ENCODE measurements at regions not wholly inside any gene's neighbourhood (a gene's known extent, or its start where the extent isn't known, plus 50 kb on each side); places are given as distances from the start of the nearest gene placed in this dataset.

GRCh38 chr2:6249557-6249956 is 557.4 kb downstream of the SOX11 start:
- no peak overlapping the region for H3K27ac ChIP-seq (ENCODE audit: low read depth in 2 of 2, low read length in 1 of 2)
- H3K4me2 ChIP-seq, result no peak overlapping the region
- DNase-seq, result no peak
- POLR2A ChIA-PET, result no interaction called here
- H3K9me3 ChIP-seq, result no peaks in the 10 kb centered on the region
- no peak for TF ChIP-seq SIN3A (IDR thresholded peaks at IDR 0.05; ENCODE audit: borderline replicate concordance, low read depth, low read length)
- TF ChIP-seq REST (IDR thresholded peaks at IDR 0.05; ENCODE audit: low read depth, low read length), result no peak
- no peak for TF ChIP-seq TEAD4 (IDR thresholded peaks at IDR 0.05; ENCODE audit: borderline replicate concordance, insufficient read depth)
- no peak for TF ChIP-seq JUND (IDR thresholded peaks at IDR 0.05)
- TF ChIP-seq FOXJ3 (CRISPR knock-in tag; IDR thresholded peaks at IDR 0.05), result no peak
- no peak for TF ChIP-seq POLR2AphosphoS5 (IDR thresholded peaks at IDR 0.05; ENCODE audit: low read depth, low read length)
- TF ChIP-seq RFX5 (IDR thresholded peaks at IDR 0.05; ENCODE audit: low read length), result no peak
- no peak for TF ChIP-seq MAX (IDR thresholded peaks at IDR 0.05; ENCODE audit: low read depth)
- TF ChIP-seq ELF1 (IDR thresholded peaks at IDR 0.05), result no peak
- no peak for TF ChIP-seq MXI1 (IDR thresholded peaks at IDR 0.05; ENCODE audit: low read depth, low read length)
- no peak for TF ChIP-seq NRF1 (IDR thresholded peaks at IDR 0.05; ENCODE audit: low read depth, low read length)
- no peak for TF ChIP-seq GABPA (IDR thresholded peaks at IDR 0.05; ENCODE audit: low read depth)
- TF ChIP-seq ZBTB33 (IDR thresholded peaks at IDR 0.05; ENCODE audit: borderline replicate concordance, low read depth), result no peak
- TF ChIP-seq EZH2phosphoT487 (IDR thresholded peaks at IDR 0.05; ENCODE audit: borderline replicate concordance, low read depth), result no peak
- TF ChIP-seq RCOR1 (IDR thresholded peaks at IDR 0.05; ENCODE audit: low read length), result no peak
- no peaks in the 10 kb centered on the region for H4K20me1 ChIP-seq (ENCODE audit: insufficient read depth)
- H2AFZ ChIP-seq (ENCODE audit: low read depth), result no peak overlapping the region
- WGBS (ENCODE audit: low lambda C conversion rate), result 58% methylated on average over 5 of the region's 5 CpGs
- H3K36me3 ChIP-seq (replicated peaks in 1 of 2; ENCODE audit: control insufficient read depth in 1 of 2, insufficient read depth in 2 of 2, low read length in 1 of 2), result no peaks in the 10 kb centered on the region
- no peaks in the 10 kb centered on the region; the same call in 1 of the 2 replicates for H3K9me2 ChIP-seq
- H3K4me1 ChIP-seq (ENCODE audit: control insufficient read depth in 1 of 2, insufficient read depth in 2 of 2, low read depth in 1 of 2, low read length in 1 of 2), result peaks cover 0 to 5% of the 10 kb centered on the region in 2 experiments; a peak in 2 of 4 replicates
- H3K27me3 ChIP-seq (ENCODE audit: insufficient read depth), result no peaks in the 10 kb centered on the region
- no peak overlapping the region for H3K9ac ChIP-seq
- no peak overlapping the region for H3K4me3 ChIP-seq (ENCODE audit: low read depth in 2 of 2, low read length in 1 of 2)
- H3K79me2 ChIP-seq (ENCODE audit: insufficient read depth), result no peaks in the 10 kb centered on the region; the same call in 1 of the 2 replicates
- H3F3A ChIP-seq (replicated peaks; ENCODE audit: insufficient read depth), result no peaks in the 10 kb centered on the region
- CTCF ChIA-PET, result interaction anchor here (0.9 to 1.3 kb wide), 2 partner anchors 17 to 276 kb away, joined by 3 to 4 read pairs; no protein-coding TSS in a partner anchor

All from SK-N-SH (cell line).